ENCODE measurements at regions not wholly inside any gene's neighbourhood (a gene's known extent, or its start where the extent isn't known, plus 50 kb on each side); places are given as distances from the start of the nearest gene placed in this dataset.
"Not testable (repeated sequence)": the region's sequence is repeated elsewhere in the genome, so short reads cannot be mapped to it uniquely, and the experiment has no call there.

- DNase-seq (ENCODE audit: low read depth in 1 of 2, low spot score in 1 of 2); H3K36me3 ChIP-seq; H3K4me1 ChIP-seq (ENCODE audit: low read depth); H3K27ac ChIP-seq; H3K4me3 ChIP-seq; H3K9me3 ChIP-seq (ENCODE audit: low read depth): not testable (repeated sequence)
- TF ChIP-seq CTCF (IDR thresholded peaks at IDR 0.05; ENCODE audit: low read depth, low read length) = peak; percentile 3
- H3K27me3 ChIP-seq = peaks cover 11% of the 10 kb centered on the region
Measured at GRCh38 chr12:131623404-131624368, 87.2 kb upstream of the SFSWAP start.

DNA sequence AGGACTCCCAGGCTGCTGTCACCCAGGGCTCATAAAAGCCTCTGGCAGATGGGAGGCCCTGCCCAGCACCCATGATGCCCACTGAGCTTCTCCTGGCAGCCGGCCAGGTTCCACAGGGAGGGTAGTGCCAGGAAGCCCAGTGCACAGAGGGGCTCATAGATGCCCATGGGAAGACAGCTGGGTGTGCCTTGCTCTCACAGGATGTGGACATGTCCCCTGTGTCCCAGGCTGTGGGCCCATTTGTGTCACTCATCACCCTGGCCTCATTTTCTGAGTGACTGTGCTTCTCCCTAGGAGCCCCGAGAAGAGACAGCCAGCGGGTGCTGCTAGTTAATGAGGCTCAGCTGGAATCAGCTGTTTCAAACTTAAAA, 86.5 kb upstream of the SFSWAP start:
- not testable (repeated sequence) for H3K4me3 ChIP-seq; DNase-seq (ENCODE audit: low read depth in 1 of 2, low spot score in 1 of 2); H3K4me1 ChIP-seq (ENCODE audit: low read depth); H3K27ac ChIP-seq; H3K9me3 ChIP-seq (ENCODE audit: low read depth); H3K36me3 ChIP-seq
- peaks cover 16% of the 10 kb centered on the region for H3K27me3 ChIP-seq

DNA sequence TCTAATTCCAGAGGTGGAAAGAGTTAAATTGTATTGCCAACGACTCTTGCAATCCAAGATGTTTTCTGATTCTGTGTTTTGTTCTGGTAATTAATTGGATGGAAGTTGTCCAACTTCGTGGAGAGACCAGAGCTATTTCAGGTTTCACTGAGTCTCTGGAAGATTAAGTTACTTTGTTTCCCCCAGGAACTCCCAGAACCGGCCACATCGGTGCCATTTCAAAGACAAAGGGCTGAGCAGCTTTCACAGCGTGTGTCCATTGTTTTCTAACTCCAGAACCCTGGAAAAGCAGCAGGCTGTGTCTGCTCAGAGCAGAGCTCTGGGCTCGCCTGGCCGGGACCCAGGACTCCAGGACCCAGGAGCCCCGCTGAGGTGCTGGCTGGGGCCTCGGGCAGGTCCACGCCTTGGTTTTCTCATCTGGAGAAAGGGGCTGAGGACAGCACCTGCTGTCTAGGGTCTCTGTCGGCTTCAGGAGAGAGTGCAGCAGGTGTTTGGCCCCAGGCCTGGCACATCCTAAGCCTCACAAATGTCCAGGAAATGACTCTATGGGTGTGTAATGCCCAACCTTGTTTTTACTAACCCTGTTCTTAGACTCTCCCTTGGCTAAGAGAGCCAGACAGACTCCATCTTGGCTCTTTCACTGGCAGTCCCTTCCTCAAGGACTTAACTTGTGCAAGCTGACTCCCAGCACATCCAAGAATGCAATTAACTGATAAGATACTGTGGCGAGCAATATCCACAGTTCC, 86.0 kb upstream of the SFSWAP start:
- H3K27ac ChIP-seq; H3K4me3 ChIP-seq; H3K9me3 ChIP-seq (ENCODE audit: low read depth); H3K36me3 ChIP-seq; DNase-seq (ENCODE audit: low read depth in 1 of 2, low spot score in 1 of 2); H3K4me1 ChIP-seq (ENCODE audit: low read depth): not testable (repeated sequence)
- H3K27me3 ChIP-seq = peaks cover 16% of the 10 kb centered on the region

GRCh38 chr12:131625966-131626722, 84.7 kb upstream of the SFSWAP start:
- not testable (repeated sequence) for H3K9me3 ChIP-seq (ENCODE audit: low read depth); H3K27ac ChIP-seq; H3K4me3 ChIP-seq; H3K4me1 ChIP-seq (ENCODE audit: low read depth); H3K36me3 ChIP-seq; DNase-seq (ENCODE audit: low read depth in 1 of 2, low spot score in 1 of 2)
- H3K27me3 ChIP-seq = peaks cover 16% of the 10 kb centered on the region

GRCh38 chr12:131627151-131628022, 83.5 kb upstream of the SFSWAP start:
- not testable (repeated sequence) for DNase-seq (ENCODE audit: low read depth in 1 of 2, low spot score in 1 of 2); H3K27ac ChIP-seq; H3K4me1 ChIP-seq (ENCODE audit: low read depth); H3K4me3 ChIP-seq; H3K36me3 ChIP-seq; H3K9me3 ChIP-seq (ENCODE audit: low read depth)
- H3K27me3 ChIP-seq = peaks cover 16% of the 10 kb centered on the region

DNA sequence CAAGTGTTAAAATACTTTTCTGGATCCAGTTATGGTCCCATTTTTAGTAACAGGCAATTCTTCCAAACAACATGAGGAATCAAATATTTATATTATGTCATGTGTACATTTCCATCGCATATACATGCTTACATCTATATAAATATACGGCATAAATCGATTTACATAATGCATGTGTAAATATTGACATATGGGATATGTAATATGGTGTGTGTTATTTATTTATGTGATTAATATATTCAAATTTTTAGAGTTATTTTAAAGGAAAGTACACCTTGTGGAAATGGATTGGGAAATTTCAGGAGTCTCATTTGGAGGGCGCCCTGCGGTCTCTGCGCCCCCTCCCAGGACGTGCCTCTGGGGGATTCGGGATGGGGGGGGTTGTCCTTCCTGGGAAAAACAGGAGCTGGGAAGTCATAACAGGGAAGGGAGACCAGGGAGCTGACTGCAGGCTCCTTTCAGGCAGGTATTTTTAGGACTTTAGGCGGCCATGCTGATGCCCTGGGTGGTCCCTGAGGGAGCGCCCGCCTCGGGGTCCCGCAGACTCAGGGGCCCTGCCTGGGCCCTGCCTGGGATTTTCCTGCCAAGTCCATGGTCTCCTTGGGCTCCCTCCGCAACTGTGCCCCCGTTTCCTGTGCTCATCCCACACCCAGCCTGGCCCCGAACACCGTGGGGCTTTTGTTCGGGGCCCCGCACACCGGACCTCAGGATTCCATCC, 82.7 kb upstream of the SFSWAP start:
- no peak overlapping the region for H3K4me3 ChIP-seq
- TF ChIP-seq CTCF (IDR thresholded peaks at IDR 0.05; ENCODE audit: low read depth, low read length) = no peak
- no peaks in the 10 kb centered on the region for H3K4me1 ChIP-seq (ENCODE audit: low read depth)
- H3K36me3 ChIP-seq = no peaks in the 10 kb centered on the region
- DNase-seq (ENCODE audit: low read depth in 1 of 2, low spot score in 1 of 2) = no peak
- H3K27ac ChIP-seq = no peak overlapping the region
- H3K9me3 ChIP-seq (ENCODE audit: low read depth) = no peaks in the 10 kb centered on the region
- peaks cover 16% of the 10 kb centered on the region for H3K27me3 ChIP-seq
